Hypothalamus (tissue), 51 donors: ENCODE measurements at regions not wholly inside any gene's neighbourhood (a gene's known extent, or its start where the extent isn't known, plus 50 kb on each side); places are given as distances from the start of the nearest gene placed in this dataset.
"Not testable (repeated sequence)": the region's sequence is repeated elsewhere in the genome, so short reads cannot be mapped to it uniquely, and the experiment has no call there.

ENCODE experiments used
- DNase-seq, 51 donors: peaks; one replicate each; lab custom pipeline; 2025; lab: John Stamatoyannopoulos, UW

DNA sequence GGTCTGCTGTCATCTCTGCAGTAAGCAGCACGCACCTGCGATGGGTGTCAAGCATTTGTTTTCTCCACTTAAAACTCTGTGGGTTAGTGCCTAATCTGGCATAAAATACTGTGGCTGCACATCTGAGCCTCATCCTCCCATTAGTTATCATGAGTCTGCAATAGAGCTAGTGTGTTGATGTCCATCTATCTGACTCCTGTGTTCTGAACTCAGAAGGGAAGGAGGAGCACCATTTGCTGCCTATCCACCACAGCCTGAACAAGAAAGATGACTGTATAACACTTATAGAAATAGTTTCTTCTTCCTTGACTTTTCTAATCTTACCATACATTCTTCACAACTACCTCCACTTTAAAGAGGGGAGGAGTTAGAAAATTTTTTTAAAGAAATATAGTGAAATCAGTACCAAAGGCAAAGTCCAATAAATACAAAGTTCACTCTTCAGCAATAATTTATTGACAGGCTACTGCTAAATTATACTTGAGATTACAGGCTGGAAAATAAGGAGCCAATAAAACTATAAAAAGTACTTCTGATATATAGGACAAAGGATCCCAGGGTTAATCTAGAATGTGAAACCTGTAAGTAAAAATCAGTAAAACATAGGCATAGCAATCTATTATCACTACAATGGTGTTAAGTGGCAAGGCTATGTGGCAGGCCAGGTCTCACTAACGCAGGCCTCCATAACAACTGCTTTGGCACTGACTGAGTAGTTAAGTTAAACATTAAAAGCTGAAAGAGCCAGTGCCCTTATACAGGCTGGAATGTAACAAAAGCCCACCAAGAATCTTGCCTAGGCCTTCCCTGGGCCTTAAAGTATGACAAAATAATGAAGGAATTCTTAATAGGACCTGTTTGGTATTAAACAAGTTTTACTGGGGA is 70.2 kb downstream of the LGALS9C start:
- DNase-seq, result not testable (repeated sequence)

DNA sequence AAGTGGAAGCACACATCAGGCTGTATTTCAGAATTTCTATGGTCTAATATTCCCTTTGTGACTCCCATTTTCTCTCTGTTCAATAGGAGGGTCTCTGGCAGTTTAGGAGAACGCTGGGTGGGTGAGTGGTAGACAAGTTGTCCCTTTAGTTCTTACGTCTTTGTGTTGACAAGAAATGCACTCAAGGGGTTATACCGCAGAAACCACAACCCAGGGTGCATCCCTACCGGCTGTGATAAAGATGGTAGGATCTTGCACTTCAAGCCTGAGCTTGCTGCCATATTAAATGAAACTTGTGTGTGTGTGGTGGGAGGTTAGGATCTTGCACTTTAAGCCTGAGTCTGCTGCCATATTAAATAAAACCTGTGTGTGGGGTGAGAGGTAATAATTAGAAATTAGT is 80.5 kb downstream of the LGALS9C start:
- DNase-seq, result not testable (repeated sequence)

DNA sequence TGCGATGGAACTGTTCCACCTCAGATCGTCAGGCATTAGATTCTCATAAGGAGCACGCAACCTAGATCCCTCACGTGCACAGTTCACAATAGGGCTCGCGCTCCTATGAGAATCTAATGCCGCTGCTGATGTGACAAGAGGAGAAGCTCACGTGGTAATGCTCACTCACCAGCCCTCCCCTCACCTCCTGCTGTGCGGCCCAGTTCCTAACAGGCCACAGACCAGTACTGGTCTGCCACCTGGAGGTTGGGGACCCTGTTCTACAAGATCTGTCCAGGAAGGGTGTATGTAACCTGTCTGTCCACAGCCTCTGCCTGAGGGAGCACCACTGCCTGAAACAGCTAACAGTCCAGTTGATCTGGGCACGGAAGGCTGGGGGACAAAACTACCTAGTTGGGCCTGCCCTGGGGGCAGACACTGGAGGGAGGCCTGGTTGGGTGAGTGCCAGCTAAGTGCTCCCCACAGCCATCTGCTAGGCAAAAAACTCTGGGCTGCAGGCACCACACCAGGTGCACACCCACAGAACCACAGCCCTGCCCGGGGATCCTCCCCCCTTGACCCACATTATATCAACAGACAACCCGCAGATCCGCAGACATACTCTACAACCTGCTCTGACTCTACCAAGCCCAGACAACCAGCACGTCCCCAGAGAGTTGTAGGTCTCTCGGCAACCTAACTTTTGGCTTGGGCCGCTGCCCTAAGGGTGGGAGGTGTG is 80.7 kb downstream of the TBC1D28 start:
- not testable (repeated sequence) for DNase-seq

DNA sequence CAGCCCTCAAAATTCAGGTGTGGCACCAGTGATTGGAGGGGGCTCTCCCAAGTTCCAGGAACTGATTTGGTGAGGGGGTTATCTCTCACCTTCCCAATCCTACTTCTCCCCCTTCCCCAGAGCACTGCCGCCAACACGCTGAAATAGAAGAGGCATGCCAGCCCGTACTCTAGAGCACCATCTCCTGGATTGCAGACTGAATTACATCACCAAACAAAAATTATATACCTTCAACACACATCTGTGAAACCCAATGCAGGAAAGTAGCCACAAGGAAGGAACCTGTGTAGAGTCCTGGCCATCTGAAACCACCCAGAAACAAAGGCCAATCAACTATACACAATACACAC is 80.1 kb downstream of the TBC1D28 start:
- peak in 1 of 51 donors; percentile 28 for DNase-seq

- DNase-seq, result not testable (repeated sequence)
These were observed 75.8 kb downstream of the TBC1D28 start for GRCh38 chr17:18568108-18568995.

- not testable (repeated sequence) for DNase-seq
These were observed 74.7 kb downstream of the TBC1D28 start for GRCh38 chr17:18569489-18569913.

- not testable (repeated sequence) for DNase-seq
These were observed 71.7 kb downstream of the TBC1D28 start for GRCh38 chr17:18572536-18572935.

DNA sequence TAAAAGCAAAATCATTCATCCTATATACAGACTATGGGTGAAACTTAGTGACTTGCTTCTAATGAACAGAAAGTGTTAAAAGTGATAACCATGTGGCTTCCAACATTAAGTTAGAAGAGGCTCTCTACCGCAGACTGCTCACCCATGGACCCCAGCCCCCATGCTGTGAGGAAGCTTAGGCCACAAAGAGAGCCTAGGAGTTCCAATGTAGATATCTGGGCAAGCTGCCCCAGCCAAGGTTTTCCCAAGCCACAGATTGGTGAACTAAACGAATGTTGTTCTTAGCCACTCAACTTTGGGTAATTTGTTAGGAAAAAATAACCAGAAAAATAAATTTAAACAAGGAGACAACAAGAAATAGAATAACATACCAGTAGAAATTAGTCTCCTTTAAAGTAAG is 70.1 kb downstream of the TBC1D28 start:
- DNase-seq, result not testable (repeated sequence)
